Stimulated activated CD8-positive, alpha-beta memory T cell treated with anti-CD3 and anti-CD28 coated beads, Interleukin-12 subunit alpha, Interleukin-12 subunit beta, amount 100 ng/mL, for 4 hours (primary cell): ENCODE measurements at regions not wholly inside any gene's neighbourhood (a gene's known extent, or its start where the extent isn't known, plus 50 kb on each side); places are given as distances from the start of the nearest gene placed in this dataset.
"Not testable (repeated sequence)": the region's sequence is repeated elsewhere in the genome, so short reads cannot be mapped to it uniquely, and the experiment has no call there.

Source experiments
- DNase-seq: peaks from one replicate; pipeline ENCODE4 v3.0.0-alpha.2; 2020; ENCODE audit warnings: low read depth

DNA sequence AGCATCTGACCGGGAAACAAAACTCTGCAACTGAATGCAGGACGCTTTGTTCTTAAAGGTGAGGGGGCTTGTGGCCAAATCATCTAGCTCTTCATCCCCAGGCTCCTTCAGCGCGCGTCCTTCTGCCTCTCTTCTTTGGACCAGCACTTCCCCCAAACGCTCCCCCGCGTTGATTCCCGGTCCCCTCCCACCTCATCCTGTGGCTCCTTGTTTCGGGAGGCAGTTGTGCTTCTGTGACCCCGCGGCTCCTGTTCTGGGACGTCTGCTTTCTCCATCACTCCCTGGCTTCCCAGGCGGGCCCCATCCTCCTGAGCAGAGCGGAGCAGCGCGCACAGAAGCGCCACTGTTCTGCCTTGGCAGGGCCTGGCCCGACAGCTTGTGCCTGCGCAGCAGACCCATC lies 109.7 kb upstream of the ZNG1E start:
- DNase-seq = not testable (repeated sequence)

DNA sequence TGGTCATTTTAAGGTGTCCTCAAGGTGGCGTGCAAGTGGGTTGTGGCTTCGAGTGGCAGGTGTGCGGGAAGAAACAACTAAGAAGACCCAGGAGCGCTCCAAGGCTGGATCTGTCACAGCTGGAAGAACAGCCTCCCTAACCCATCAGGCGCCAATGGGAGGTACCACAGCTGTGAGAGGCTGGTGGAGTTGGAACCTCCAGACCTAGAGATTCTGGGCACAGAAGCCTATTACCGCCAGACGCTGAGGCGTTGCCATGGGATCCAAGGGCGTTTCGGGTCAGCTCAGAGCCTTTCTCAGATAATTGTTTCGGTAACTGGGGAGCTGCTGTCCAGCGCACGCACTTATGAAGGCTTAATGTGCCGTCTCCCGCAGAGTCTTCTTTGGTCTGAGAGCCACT lies 156.7 kb upstream of the ZNG1E start:
- DNase-seq = not testable (repeated sequence)

DNA sequence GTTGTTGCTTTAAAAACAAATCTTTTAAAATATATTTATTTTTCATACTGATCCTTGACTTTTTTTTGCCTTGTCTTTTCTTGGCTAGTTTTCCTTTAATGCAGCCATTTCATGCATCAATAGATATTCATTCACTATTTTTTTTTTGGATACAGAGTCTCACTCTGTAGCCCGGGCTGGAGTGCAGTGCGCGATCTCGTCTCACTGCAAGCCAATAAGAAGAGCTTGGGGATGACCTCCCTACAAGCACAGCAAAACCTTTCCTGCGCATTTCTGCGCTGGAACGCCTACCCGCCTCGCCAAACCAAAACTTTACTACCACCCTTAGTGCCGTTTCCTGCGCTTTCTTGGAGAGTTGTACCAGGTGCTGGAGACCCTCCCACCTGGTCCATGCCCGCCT lies 161.3 kb upstream of the ZNG1E start:
- DNase-seq = not testable (repeated sequence)

DNA sequence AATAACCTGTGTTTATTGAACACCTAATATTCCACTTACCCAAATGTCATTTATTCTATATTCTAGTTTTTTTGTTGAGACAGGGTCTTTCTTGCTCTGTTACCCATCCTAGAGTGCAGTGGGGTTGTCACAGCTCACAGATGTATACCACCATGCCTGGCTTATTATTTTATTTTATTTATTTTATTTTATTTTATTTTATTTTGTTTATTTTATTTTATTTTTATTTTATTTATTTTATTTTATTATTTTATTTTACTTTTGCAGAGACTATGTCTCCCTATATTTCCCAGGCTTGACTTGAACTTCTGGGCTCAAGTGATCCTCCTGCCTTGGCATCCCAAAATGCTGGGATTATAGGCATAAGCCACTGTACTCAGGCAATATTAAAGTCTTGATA lies 167.8 kb upstream of the ZNG1E start:
- not testable (repeated sequence) for DNase-seq

DNA sequence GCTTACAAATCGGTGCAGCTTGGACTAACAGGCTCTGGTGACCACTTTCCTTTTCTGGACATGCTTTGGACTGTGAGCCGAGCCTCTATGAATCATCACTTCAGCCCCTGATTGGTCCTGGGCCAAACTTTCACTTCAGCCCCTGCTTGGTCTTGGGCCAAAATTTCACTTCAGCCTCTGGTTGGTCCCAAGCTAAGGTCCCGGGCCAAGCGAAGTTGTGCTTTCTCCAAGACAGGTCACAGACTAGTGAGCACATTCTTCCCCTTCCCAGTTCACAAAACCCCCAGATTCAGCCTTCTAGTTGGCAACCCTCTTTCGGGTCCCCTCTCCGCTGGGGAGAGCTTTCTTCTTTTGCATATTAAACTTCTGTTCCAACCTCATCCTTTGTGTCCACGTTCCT lies 171.0 kb upstream of the ZNG1E start:
- DNase-seq = not testable (repeated sequence)

DNA sequence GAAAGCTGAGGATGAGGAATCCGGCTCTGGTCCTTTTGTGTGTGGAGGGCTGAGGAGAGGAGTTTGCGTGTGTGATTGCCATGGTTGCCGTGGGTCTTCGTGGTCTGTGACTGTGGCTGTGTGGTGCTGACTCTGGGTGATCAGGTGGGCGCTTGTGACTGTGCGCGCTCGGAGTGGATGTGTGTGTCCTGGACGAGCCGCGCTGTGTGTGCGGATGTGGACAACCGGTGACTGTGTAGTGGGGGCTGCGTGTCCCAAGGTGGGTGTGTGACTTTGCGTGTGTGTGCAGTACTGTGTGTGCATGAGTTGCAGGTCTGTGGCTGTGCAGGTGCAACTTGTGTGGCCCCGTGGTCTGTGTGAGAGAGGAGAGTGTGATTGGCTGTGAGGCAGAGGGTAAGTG lies 172.0 kb upstream of the ZNG1E start:
- DNase-seq = not testable (repeated sequence)

DNA sequence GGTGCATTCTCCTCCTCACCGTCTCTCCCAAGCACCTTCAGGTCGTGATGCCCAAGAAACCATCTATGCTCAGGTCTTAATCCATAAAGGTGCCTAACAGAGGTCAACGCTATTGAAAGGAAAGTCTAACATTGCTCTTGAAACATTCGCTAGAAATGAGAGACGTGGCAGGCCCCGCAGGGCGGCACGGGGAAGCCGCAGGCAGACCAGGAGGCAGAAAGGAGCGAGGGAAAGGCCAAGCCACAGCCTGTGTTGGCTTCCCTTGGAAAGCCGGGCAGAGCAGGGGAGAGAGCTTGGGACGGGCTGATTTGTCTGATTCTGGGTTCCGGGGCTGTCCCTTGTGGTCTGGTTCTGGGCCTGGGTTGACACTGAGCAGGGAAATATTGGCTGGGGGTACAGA lies 192.8 kb upstream of the ZNG1E start:
- not testable (repeated sequence) for DNase-seq

DNA sequence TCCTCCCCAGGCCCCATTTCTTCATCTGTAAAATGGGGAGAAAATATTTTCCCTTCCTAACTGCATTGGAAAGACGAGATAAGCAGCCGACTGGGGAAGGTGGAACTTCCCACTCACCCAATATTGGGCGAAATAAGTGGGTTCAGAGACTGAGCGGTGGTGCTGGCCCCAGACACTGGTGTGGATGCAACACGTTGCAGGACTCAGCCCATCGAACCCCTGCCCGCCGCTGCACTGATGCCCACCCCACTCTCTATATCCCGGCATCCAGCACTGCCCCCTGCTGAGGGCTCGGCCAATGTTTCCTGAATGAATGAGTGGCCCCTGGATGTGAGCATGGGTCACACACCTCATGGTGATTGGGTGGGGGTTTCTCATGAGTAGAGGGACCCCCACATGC lies 194.4 kb upstream of the ZNG1E start:
- DNase-seq = not testable (repeated sequence)

DNA sequence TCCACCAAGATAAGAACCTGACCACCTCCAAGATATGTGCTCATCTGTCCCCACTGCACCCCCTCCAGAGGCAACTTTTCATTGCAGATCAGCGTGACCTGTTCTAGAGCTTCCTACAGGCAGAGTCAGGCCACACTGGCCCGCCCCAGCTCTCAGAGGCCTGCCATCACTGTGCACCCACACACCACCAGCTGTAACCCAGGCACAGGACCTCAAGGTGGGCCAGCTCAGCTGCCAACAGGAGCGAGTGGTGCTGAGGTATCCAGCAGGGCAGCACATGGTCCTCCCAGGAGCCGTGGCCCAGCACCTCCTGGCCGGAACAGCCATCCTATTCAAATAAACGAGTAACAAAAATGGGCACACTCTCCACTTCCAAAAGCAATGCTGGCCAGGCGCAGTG lies 189.9 kb upstream of the FOXD4L5 start:
- DNase-seq = not testable (repeated sequence)

DNA sequence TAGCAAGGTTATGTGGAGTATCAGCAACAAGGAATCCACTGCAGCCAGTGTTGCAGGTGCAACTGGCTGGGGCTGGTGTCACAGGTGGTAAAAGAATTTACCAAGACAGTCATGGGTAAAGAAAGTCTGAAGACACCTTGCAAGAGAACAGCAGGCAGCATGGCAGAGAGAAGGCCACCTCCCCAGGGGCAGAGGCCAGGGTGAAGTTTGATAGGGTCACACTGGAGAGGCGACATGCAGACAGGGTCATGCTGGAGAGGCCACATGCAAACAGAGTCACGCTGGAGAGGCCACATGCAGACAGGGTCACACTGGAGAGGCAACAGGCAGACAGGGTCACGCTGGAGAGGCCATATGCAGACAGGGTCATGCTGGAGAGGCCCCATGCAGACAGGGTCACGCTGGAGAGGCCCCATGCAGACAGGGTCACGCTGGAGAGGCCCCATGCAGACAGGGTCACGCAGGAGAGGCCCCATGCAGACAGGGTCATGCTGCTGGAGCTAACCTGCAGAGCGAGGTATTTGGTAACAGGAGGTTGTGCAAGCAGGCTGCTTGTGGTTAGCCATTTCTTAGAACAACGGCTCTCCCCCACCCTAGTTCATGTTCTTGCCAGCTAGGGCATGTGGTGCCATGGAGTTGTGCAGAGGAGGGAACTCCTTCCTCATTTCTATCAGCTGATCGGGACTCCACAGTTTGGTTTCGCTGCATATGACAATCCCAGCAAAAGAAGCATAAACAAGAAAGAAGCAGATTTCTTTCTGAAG lies 188.2 kb upstream of the FOXD4L5 start:
- not testable (repeated sequence) for DNase-seq

DNA sequence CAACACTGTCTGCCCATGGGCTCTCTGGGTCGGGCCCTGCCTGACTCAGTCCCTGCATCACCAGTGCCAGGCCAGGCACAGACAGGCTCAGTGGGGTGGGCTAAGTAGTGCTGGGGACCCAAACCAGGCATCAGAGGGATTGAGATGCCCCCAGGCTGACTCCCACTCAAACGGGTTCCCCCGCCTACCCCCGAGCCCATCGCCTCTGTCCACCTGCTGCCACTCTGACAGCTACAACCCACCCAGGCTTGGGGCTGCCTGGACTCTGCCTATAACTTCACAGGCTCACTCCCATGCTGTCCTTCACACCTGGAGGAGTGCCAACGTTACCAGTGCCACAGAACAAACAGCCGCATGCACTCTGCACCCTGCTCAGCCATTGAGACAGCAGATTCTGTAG lies 186.1 kb upstream of the FOXD4L5 start:
- not testable (repeated sequence) for DNase-seq

DNA sequence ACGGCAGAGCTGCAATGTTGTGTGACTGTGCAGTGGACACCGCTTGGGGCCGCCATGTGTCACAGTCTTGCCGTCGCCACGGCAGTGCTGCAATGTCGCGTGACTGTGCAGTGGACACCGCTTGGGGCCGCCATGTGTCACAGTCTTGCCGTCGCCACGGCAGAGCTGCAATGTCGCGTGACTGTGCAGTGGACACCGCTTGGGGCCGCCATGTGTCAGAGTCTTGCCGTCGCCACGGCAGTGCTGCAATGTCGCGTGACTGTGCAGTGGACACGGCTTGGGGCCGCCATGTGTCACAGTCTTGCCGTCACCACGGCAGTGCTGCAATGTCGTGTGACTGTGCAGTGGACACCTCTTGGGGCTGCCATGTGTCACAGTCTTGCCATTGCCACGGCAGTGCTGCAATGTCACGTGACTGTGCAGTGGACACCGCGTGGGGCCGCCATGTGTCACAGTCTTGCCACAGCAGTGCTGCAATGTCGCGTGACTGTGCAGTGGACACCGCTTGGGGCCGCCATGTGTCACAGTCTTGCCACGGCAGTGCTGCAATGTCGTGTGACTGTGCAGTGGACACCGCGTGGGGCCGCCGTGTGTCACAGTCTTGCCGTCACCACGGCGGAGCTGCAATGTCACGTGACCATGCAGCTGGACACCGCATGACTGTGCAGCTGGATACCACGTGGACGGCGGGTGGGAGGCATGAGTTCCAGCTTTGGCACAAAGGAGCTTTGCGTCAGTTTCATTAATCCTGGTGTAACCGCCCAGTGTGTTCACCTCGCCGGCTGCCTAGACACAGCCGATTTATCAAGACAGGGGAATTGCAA lies 182.1 kb upstream of the FOXD4L5 start:
- not testable (repeated sequence) for DNase-seq

DNA sequence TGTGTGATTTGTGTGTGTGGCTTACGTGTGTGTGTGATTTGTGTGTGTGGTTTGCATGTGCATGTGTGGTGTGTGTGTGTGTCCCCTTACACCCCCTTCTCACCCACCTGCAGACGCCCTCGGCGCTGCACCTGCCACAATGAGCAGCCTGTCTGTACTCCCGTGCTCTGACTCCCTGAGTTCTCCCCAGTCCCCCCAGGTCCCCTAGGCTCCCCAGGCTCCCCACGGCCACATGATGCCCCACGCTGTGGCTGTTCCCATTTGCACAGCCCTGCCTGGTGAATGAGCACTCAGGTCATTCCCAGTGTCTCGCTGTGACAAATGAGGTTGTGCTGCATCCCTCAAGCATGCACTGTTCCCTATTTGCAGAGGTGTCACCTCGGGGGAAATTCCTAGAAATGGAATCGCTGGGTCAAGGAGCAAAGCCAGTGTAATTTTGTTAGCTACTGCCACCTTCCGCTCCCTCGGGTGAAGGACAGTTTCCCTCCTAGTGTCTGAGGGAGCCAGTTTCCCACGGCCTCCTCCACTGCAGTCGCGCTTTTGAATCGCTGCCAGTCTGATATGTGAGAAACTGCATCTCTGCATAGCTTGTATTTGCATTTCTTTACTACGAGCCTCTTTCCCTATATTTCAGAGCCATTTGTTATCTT lies 180.4 kb upstream of the FOXD4L5 start:
- not testable (repeated sequence) for DNase-seq

DNA sequence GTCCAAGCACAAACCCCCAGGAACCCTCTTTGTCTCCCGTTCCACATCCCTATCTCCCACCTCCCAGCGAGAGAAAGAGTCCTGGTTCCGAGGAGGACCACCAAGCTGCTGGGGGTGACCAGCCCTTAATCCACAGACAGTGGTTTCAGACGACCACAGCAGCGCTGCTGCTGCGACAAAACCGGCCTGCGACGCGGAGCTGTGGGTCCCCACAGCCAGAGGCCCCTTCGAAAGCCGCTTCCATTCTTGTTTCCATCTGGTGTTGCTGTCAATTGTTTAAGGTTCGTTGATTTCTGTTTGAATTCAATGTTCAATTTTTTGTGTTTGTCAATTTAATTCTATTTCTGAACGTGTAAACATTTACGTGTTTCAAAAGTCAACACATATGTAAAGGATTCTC lies 177.5 kb upstream of the FOXD4L5 start:
- not testable (repeated sequence) for DNase-seq

DNA sequence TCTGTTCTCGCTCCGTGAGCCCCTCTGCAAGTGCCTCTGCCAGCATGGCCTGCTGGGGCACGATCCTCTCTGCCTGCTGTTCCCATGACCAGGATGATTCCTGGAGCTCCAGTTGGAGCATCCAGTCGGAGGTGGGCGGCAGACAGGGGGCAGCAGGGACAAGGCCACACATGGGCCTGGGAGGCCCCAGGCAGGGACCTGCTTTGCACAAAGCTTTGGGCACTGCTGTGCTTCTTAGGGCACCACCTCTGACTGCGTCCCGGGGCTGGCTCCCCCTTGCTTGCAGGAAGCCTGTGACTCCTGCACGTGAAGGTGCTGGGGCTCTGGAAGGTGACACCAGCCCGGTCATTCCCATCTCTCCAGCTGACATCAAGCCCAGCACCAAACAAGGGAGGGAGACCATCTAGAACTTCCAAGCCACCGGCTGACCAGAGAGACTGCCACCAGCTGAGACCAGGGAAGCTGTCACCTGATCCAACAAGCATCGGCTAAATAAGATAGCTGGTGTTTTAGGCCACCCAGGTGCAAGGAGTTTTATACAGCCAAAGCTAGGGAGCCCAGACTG lies 174.8 kb upstream of the FOXD4L5 start:
- DNase-seq = no peak

DNA sequence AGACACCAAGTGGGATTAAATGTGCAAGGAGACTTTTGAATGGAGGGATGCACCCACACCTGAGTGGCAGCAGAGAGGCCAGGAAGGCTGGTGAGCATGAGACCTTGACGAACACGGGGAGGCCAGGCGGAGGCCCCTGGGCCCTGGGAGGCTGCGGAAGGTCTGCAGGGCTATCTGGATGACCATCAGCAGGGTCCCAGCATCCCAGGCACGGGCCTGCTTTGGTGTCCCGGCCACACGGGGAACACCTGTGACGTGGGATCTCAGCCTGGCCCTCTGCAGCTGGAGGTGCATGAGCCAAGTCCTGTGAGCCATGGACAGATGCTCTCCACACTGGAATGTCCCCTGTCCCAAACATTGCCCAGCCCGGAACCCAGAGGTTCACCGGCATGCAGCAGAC lies 174.0 kb upstream of the FOXD4L5 start:
- DNase-seq = no peak

DNA sequence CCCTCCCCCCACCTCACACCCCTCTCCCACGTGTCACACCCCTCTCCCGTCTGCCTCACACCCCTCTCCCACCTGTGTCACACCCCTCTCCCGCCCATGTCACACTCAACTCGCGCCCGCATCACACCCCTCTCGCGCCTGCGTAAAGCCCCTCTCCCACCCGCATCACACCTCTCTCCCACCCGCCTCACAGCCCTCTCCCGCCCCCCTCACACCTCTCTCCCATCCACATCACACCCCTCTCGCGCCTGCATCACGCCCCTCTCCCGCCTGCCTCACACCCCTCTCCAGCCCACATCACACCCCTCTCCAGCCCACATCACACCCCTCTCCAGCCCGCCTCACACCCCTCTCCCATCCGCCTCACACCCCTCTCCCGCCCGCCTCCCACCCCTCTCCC lies 173.5 kb upstream of the FOXD4L5 start:
- no peak for DNase-seq

DNA sequence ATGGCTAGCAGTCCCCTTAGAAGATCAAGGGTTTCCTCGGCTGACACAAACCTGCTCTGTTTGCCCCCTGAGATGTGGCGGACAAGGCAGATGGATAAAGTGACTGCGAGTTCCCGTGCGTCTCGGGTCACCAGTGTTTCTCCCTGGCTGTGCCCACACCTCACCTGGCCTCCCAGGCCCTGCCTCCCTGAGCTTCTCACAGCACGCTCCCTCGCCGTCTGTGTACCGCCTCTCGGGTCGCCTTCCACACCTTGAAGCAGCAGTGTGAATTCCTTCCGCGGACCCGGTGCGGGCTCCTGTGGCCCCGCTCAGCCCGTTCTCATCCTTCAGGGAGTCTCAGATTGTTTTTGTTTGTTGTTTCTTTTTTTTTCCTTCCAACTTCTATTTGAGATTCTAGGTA lies 172.0 kb upstream of the FOXD4L5 start:
- DNase-seq = not testable (repeated sequence)

DNA sequence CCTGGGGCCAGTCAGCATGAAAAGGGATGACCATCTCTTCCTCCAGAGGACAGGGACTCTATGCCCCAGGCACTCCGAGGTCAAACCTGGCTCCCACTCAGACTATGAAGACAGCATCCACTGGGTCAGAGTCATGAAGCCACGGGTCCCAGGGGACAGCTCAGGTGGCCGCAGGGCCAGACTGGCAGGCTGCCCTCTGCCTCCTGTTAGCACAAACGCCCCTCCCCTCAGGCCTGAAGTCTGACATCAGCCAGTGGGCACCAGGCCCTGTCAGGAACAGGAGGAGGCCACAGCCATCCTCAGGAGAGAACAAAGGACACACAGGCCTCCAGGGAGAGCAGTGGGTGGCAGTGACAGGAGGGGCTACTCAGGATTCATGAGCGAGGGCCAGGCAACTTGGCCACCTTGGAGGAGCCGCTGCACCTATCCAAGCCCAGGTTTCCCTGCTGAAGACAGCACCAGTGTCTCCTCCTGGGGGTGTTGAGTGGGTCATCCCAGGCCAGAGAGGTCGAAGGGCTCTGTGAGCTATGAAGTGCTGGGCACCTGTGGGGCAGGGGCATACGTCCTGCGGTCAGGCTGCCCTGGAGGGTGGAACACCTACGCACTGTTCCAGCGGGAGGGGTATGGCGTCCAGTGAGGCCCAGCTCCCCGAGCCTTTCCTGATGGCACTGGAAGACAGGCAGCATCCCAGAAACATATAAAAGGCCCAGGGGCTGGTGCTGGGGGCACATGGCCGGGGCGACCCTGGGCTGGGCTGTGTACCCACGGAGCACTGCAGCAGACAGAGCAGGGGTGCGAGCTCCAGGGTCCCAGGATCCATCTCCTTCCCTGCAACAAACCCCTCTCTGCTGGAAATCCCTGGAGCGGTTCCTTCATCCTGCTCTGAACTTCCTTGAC lies 171.0 kb upstream of the FOXD4L5 start:
- not testable (repeated sequence) for DNase-seq

DNA sequence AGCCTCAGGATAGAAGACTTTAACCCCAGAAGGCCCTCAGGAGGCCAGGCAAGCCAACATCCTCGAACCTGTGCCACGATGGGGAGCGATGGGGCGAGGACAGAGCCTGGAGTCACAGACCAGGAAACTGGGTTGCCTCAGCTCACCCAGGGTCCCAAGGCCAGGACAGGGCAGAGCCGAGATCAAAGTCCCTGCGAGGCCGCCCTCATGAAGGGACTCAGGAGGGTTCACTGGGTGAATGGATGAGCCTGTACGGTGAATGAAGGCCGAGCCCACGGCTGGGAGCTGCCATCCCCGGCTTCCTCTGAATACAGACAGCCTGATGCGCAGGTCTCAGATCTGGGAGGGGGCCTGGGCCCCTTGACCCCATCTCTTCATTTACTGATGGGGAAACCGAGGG lies 170.1 kb upstream of the FOXD4L5 start:
- DNase-seq = not testable (repeated sequence)

DNA sequence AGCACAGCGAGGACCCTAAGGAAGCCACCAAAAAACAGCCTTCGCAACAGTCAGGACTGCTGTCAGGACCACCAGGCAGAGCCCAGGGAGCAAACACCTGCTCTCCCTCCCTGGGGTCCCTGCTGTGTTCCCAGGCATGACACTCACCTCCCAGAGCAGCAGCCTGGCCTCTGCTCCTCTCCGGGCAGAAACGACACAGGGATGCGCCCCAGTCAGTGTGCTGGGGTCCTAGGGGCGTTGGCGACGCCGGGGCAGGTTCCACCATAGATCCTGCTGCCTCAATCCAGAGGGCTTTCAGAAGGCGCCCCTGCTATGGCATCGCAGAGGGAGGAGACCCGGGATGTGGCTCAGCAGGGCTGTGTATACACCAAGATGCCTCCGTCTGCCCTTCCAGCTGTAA lies 169.7 kb upstream of the FOXD4L5 start:
- DNase-seq = not testable (repeated sequence)
